Upper lobe of right lung (tissue), 1 donor: ENCODE measurements at regions not wholly inside any gene's neighbourhood (a gene's known extent, or its start where the extent isn't known, plus 50 kb on each side); places are given as distances from the start of the nearest gene placed in this dataset.

Experiments used
- ATAC-seq: fragments of 200-7000 bp; cut with Tn5 transposase; one replicate; pipeline ENCODE4 v1.9.1; 2020; ENCODE audit warnings: mild to moderate bottlenecking, moderate library complexity
- DNase-seq: peaks from one replicate; pipeline ENCODE4 v3.0.0-alpha.2; 2020
- H3K27ac ChIP-seq: fragments of 200-600 bp; one replicate; pipeline ENCODE4 v1.8.0; 2022
- H3K27me3 ChIP-seq: fragments of 200-600 bp; one replicate; pipeline ENCODE4 v1.8.0; 2022; ENCODE audit warnings: mild to moderate bottlenecking
- H3K36me3 ChIP-seq: fragments of 200-600 bp; one replicate; pipeline ENCODE4 v1.8.0; 2022
- H3K4me1 ChIP-seq: fragments of 200-600 bp; one replicate; pipeline ENCODE4 v1.8.0; 2022
- H3K4me3 ChIP-seq: fragments of 200-600 bp; one replicate; pipeline ENCODE4 v1.8.0; 2022; ENCODE audit warnings: mild to moderate bottlenecking
- H3K9me3 ChIP-seq: fragments of 200-600 bp; one replicate; pipeline ENCODE4 v1.8.0; 2022
- intact Hi-C: fragments of 100-400 bp; cut with DNase I; formaldehyde crosslinking; loops from one replicate; pipeline ENCODE4 v1.11.0; 2022
- TF ChIP-seq, protein P1 (sequence below): fragments of 200-600 bp; IDR thresholded peaks from one replicate; pipeline ENCODE4 v1.8.0; 2022; ENCODE audit warnings: antibody characterized with exemption
- donor health status: DM: no; HTN: yes; CAD: no; lungs with severe emphysema.

DNA sequence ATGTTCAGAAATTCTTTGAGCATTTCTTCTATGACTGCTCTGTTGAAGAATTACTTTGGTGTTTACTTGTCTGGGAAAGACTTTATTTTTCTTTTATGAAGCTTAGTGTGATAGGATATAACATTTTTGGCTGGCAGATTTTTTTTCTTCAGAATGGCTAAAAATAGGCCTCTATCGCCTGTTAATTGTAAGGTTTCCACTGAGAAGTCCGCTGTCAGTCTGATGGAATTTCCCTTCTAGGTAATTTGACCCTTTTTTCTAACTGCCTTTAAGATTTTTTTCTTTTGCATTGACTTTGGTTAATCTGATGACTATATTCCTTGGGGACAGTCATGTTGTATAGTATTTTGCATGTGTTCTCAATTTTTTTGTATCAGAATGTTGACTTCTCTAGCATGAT, 590.7 kb downstream of the ADCYAP1 start:
- DNase-seq (no peak), ATAC-seq (no peak)
- TF ChIP-seq, protein P1, sequence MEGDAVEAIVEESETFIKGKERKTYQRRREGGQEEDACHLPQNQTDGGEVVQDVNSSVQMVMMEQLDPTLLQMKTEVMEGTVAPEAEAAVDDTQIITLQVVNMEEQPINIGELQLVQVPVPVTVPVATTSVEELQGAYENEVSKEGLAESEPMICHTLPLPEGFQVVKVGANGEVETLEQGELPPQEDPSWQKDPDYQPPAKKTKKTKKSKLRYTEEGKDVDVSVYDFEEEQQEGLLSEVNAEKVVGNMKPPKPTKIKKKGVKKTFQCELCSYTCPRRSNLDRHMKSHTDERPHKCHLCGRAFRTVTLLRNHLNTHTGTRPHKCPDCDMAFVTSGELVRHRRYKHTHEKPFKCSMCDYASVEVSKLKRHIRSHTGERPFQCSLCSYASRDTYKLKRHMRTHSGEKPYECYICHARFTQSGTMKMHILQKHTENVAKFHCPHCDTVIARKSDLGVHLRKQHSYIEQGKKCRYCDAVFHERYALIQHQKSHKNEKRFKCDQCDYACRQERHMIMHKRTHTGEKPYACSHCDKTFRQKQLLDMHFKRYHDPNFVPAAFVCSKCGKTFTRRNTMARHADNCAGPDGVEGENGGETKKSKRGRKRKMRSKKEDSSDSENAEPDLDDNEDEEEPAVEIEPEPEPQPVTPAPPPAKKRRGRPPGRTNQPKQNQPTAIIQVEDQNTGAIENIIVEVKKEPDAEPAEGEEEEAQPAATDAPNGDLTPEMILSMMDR, result no peak
- no peaks in the 10 kb centered on the region for H3K27me3 ChIP-seq
- no peaks in the 10 kb centered on the region for H3K9me3 ChIP-seq
- intact Hi-C loops, result no loop called here
- H3K27ac ChIP-seq, result no peak overlapping the region
- H3K4me3 ChIP-seq, result no peak overlapping the region
- H3K36me3 ChIP-seq, result no peaks in the 10 kb centered on the region
- H3K4me1 ChIP-seq, result no peaks in the 10 kb centered on the region

DNA sequence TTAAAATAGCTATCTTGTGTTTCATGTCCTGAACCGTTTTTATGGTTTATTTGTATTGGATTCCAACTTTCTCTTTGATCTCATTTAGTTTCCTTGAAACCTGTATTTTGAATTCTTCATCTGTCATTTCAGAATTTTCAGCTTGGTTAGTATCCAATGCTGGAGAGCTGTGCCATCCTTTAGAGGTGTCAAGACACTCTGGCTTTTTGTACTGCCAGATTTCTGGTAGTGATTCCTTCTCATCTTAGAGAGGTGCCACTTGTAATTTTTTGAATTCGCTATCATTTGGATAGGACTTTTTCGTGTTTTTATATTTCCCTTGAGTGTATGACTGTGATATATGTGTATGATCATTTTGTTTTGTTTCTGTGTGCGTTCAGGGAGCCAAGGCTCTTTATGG, 591.4 kb downstream of the ADCYAP1 start:
- Histone ChIP-seq H3K4me1 (no peaks in the 10 kb centered on the region), H3K27me3 (no peaks in the 10 kb centered on the region), H3K27ac (no peak overlapping the region), H3K36me3 (no peaks in the 10 kb centered on the region), H3K4me3 (no peak overlapping the region), H3K9me3 (no peaks in the 10 kb centered on the region)
- DNase-seq (no peak), ATAC-seq (no peak)
- TF ChIP-seq, protein P1, result no peak
- intact Hi-C loops, result no loop called here

DNA sequence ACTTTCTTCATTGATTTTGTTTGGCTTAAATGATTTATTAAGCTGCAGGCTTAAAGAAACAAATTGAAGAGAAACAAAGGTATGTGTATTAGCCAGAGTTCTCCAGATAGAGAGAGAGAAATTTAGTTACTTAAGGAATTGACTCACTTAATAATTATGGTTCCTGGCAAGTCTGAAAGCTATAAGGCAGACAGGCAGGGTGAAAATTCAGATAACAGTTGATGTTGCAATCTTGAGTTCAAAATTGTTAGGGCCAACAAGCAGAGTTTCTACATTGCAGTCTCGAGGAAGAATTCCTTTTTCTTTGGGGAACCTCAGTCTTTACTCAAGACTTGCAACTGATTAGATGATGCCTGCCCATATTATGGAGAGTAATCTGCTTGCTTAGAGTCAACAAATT, 593.5 kb downstream of the ADCYAP1 start:
- H3K4me3 ChIP-seq, result no peak overlapping the region
- intact Hi-C loops, result no loop called here
- ATAC-seq (no peak), DNase-seq (no peak)
- TF ChIP-seq, protein P1, result no peak
- no peaks in the 10 kb centered on the region for H3K27me3 ChIP-seq
- no peaks in the 10 kb centered on the region for H3K9me3 ChIP-seq
- H3K27ac ChIP-seq, result no peak overlapping the region
- H3K36me3 ChIP-seq, result no peaks in the 10 kb centered on the region
- H3K4me1 ChIP-seq, result no peaks in the 10 kb centered on the region

DNA sequence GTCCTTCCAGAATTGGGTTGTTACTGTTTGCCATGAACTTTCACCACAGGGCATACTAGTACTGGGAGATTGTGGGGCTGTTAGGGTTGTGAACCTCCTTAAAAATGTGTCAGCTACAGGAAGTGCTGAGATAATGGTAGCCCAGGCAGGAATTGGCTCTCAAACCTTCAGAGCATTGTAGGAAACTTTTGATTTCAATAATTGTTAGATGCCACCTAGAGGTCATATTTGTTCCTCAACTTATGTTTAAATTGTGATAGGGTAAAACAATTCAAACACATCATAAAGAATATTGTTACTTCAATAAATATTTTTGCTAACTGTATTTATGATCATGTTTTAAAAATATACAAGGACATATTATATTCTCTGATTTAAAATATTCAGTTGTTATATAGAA, 594.6 kb downstream of the ADCYAP1 start:
- Histone ChIP-seq H3K4me1 (no peaks in the 10 kb centered on the region), H3K9me3 (no peaks in the 10 kb centered on the region), H3K4me3 (no peak overlapping the region), H3K27me3 (no peaks in the 10 kb centered on the region), H3K36me3 (no peaks in the 10 kb centered on the region), H3K27ac (no peak overlapping the region)
- DNase-seq (no peak), ATAC-seq (no peak)
- TF ChIP-seq, protein P1, result no peak
- intact Hi-C loops, result no loop called here

DNA sequence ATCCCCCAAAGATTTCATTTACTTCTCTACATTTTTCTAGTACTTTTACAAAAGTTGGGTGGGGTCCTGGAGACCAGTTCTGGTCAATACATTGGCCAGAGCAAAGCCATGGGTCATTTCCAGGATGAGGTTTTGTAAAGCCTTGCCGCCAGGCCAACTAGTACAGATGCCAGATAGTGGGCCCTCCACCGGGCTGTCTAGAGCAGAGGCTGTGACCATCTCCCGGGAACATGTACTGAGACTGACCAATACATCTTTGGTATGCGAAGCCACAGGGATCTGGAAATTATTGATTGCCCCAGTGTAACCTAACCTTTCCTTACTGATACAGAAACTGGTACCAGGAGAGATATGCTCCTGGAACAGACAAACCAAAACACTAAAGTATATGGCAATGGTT, 599.2 kb downstream of the ADCYAP1 start:
- Histone ChIP-seq H3K4me3 (no peak overlapping the region), H3K27ac (no peak overlapping the region), H3K4me1 (no peaks in the 10 kb centered on the region), H3K9me3 (no peaks in the 10 kb centered on the region), H3K27me3 (no peaks in the 10 kb centered on the region), H3K36me3 (no peaks in the 10 kb centered on the region)
- TF ChIP-seq, protein P1, result no peak
- intact Hi-C loops, result no loop called here
- DNase-seq (no peak), ATAC-seq (no peak)

DNA sequence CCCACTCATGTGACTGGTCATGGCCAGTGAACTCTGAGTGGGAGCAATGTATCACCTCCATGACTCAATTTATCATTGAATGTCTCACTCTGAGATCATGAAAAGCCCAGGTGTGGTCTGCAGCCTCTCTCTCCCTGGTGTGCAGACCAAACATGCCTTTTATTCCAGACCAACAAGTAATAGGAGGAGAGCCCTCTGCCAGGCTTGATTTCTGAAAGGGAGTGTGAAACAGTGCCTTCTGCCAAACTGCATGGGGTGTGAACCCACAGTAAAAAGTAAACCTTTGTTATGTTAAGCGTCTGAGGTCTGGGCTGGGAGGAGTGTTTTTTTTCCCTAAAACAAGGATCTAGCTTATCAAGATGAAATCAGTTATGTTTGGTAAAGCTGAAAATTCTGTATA, 601.2 kb downstream of the ADCYAP1 start:
- intact Hi-C loops, result no loop called here
- ATAC-seq (no peak), DNase-seq (no peak)
- Histone ChIP-seq H3K36me3 (no peaks in the 10 kb centered on the region), H3K9me3 (no peaks in the 10 kb centered on the region), H3K4me3 (no peak overlapping the region), H3K4me1 (no peaks in the 10 kb centered on the region), H3K27ac (no peak overlapping the region), H3K27me3 (no peaks in the 10 kb centered on the region)
- TF ChIP-seq, protein P1, result no peak
